ENCODE measurements at regions not wholly inside any gene's neighbourhood (a gene's known extent, or its start where the extent isn't known, plus 50 kb on each side); places are given as distances from the start of the nearest gene placed in this dataset.
A peak's percentile ranks its signal among the peaks of the same experiment; 100 is the strongest.

GRCh38 chr1:94329986-94330385 is 88.2 kb upstream of the ABCD3 start:
- TF ChIP-seq CTCF (IDR thresholded peaks at IDR 0.05) = peak; percentile 49
- DNase-seq (no peak), ATAC-seq (peak; percentile 48)
- Histone ChIP-seq H3K4me3 (no peak overlapping the region), H3K36me3 (no peaks in the 10 kb centered on the region), H3K27ac (peak overlapping the region; percentile 21), H3K9me3 (no peaks in the 10 kb centered on the region), H3K4me1 (peaks cover 35% of the 10 kb centered on the region), H3K27me3 (no peaks in the 10 kb centered on the region)
- intact Hi-C loops (cut with DNase I) = loop anchor here (10.0 kb wide), 2 partner anchors 95 to 275 kb away; partner anchors contain the start of gene ARHGAP29

DNA sequence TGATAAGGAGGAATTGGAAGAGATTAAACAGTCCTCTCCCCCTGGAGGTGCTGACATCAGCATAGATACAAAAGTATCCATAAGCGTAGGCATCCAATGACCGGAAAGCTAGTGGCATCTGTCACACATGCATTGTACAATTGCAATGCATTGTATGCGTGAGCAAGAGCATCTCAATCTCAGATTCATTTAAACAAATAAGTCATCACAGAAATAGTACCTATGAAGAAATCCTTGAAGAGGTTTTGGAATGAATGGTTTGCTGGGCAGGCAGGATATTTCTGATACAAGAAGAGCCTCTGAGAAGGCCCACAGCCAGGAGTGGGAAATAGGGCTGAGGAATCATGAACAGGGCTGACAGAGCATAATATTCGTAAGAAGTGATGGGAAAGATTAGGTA is 88.9 kb upstream of the ABCD3 start:
- DNase-seq = no peak
- no peaks in the 10 kb centered on the region for H3K36me3 ChIP-seq
- no peaks in the 10 kb centered on the region for H3K9me3 ChIP-seq
- no peaks in the 10 kb centered on the region for H3K27me3 ChIP-seq
- H3K27ac ChIP-seq = no peak overlapping the region
- TF ChIP-seq CTCF (IDR thresholded peaks at IDR 0.05) = no peak
- ATAC-seq = no peak
- intact Hi-C loops (cut with DNase I) = loop anchor here (10.0 kb wide), 1 partner anchor 94 kb away; the partner anchor contains the start of gene ARHGAP29
- peaks cover 27% of the 10 kb centered on the region for H3K4me1 ChIP-seq
- no peak overlapping the region for H3K4me3 ChIP-seq

DNA sequence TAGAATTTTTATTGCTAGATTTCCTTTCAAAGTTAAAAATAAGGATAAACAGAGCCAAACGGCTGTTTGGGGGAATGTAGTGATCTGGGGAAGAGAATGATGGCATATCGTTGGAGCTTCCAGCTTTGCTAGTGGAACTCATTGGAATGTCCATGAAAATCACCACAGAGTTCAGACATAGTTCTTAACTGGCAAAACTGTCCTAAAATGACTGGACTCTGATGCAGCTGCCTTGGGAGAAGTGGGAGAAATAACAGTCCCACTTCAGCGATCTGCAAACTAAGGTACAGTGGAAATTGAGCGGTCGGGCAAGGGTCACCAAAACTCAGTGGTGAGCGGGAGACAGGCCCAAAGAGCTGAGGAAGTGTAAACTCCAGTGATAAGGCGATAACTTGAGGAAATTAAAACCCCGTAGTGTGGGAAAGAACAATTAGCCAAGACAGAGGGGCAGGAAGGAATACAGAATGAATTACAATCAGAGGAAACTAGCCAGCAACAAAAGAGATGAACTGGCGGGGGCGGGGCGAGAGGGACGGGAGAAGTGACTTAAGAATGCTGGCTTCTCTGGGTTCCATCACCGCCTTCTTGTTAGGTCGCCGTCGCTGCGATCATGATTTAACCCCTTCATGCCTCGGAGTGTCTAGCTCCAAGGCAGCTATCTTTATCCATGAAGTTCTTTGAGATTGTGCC is 89.8 kb upstream of the ARHGAP29 start:
- Histone ChIP-seq H3K36me3 (no peaks in the 10 kb centered on the region), H3K4me1 (peaks cover 27% of the 10 kb centered on the region), H3K9me3 (no peaks in the 10 kb centered on the region), H3K4me3 (no peak overlapping the region), H3K27me3 (no peaks in the 10 kb centered on the region), H3K27ac (peak overlapping the region; percentile 51)
- no peak for TF ChIP-seq CTCF (IDR thresholded peaks at IDR 0.05)
- intact Hi-C loops (cut with DNase I) = loop anchor here (10.0 kb wide), 1 partner anchor 92 kb away; the partner anchor contains the start of gene ARHGAP29
- ATAC-seq = no peak
- no peak for DNase-seq

- Histone ChIP-seq H3K27me3 (no peaks in the 10 kb centered on the region), H3K27ac (peak overlapping the region; percentile 51), H3K9me3 (no peaks in the 10 kb centered on the region), H3K4me3 (no peak overlapping the region), H3K4me1 (peaks cover 27% of the 10 kb centered on the region), H3K36me3 (no peaks in the 10 kb centered on the region)
- intact Hi-C loops (cut with DNase I) = loop anchor here (10.0 kb wide), 1 partner anchor 92 kb away; the partner anchor contains the start of gene ARHGAP29
- ATAC-seq (no peak), DNase-seq (no peak)
- no peak for TF ChIP-seq CTCF (IDR thresholded peaks at IDR 0.05)
These were observed 88.9 kb upstream of the ARHGAP29 start for GRCh38 chr1:94326329-94326728.

GRCh38 chr1:94325377-94326302 is 88.3 kb upstream of the ARHGAP29 start:
- ATAC-seq (peak; percentile 54), DNase-seq (no peak)
- H3K27me3 ChIP-seq = no peaks in the 10 kb centered on the region
- no peak overlapping the region for H3K4me3 ChIP-seq
- no peaks in the 10 kb centered on the region for H3K9me3 ChIP-seq
- peaks cover 27% of the 10 kb centered on the region for H3K4me1 ChIP-seq
- H3K36me3 ChIP-seq = no peaks in the 10 kb centered on the region
- intact Hi-C loops (cut with DNase I) = loop anchor here (10.0 kb wide), 1 partner anchor 91 kb away; the partner anchor contains the start of gene ARHGAP29
- no peak for TF ChIP-seq CTCF (IDR thresholded peaks at IDR 0.05)
- H3K27ac ChIP-seq = peak overlapping the region; percentile 51

Measured in upper lobe of right lung (tissue), 1 donor.